H1 (cell line): ENCODE measurements at regions not wholly inside any gene's neighbourhood (a gene's known extent, or its start where the extent isn't known, plus 50 kb on each side); places are given as distances from the start of the nearest gene placed in this dataset.

ENCODE experiments used
- CTCF ChIP-seq, 3 experiments: IDR thresholded peaks; 1 replicate in 2 of 3; 2 replicates in 1 of 3; pipeline versions ENCODE4 v1.5.1 to v1.6.1; 2011; ENCODE audit warnings: low read length in 3 of 3, mild to moderate bottlenecking in 3 of 3, inconsistent platforms in 2 of 3, low read depth in 1 of 3, moderate library complexity in 1 of 3; ENCODE audit not compliant: insufficient read depth in 1 of 3; ENCODE audit errors: control extremely low read depth in 1 of 3
- MAFK ChIP-seq: IDR thresholded peaks from 2 replicates; pipeline ENCODE4 v1.6.1; 2012; ENCODE audit warnings: low read depth, mild to moderate bottlenecking, improper control_type of control experiment, low read length

- TF ChIP-seq CTCF (IDR thresholded peaks at IDR 0.05; ENCODE audit: control extremely low read depth in 1 of 3, insufficient read depth in 1 of 3, low read depth in 1 of 3, low read length in 3 of 3), result peak in 2 of 3 experiments; percentile 68 to 78; a peak in 3 of 4 replicates
- TF ChIP-seq MAFK, result no peak
These were observed 845.3 kb downstream of the DIAPH3 start (continued) for GRCh38 chr13:59318320-59318930.
